Fibroblast of lung (primary cell): ENCODE measurements at regions not wholly inside any gene's neighbourhood (a gene's known extent, or its start where the extent isn't known, plus 50 kb on each side); places are given as distances from the start of the nearest gene placed in this dataset.

Experiments
- CTCF ChIP-seq, 2 donors: IDR thresholded peaks in 1 of 2; conservative IDR thresholded peaks in 1 of 2; 1 replicate in 1 of 2; 2 replicates in 1 of 2; pipeline ENCODE4 v1.5.1; 2011 to 2012; ENCODE audit warnings: low read length in 2 of 2, control low read depth in 1 of 2, inconsistent platforms in 1 of 2, low read depth in 1 of 2, mild to moderate bottlenecking in 1 of 2
- EZH2 ChIP-seq: IDR thresholded peaks from 2 replicates; pipeline ENCODE4 v1.5.1; 2012; ENCODE audit warnings: low read length, control low read depth, mild to moderate bottlenecking; ENCODE audit errors: missing control alignments

DNA sequence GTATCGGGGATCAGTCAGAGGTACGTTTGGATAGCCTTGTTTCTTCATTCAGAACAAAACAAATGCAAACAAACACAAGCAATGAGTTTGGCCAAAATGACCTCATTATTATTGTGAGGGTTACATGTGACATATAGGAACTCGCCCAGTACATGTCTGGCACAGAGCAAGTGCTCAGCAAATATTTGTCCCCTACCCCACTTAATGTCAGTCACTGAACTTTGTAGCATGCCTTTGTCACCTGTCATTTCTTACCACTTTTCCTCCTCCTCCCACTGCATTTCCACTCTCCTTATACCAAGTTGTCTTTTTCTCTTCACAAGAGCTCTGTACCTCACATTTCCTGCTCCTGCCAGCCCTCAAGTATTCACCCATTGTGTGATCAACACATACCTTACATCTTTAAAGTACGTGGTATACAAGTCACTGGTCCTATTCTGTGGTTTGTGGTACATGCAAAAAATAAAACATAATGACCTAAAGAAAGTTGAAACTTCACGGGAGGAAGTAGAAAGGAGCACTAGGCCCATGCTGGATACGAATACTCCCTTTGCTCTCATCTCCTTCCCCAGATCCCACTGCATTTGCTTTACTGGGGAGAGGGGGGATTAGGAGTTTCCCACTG, 236.0 kb downstream of the INHBA start:
- no peak for TF ChIP-seq CTCF (conservative IDR thresholded peaks at IDR 0.05 in 1 of 2, IDR thresholded peaks at IDR 0.05 in 1 of 2; ENCODE audit: low read depth in 1 of 2, low read length in 2 of 2)
- TF ChIP-seq EZH2 = no peak
